ENCODE measurements at regions not wholly inside any gene's neighbourhood (a gene's known extent, or its start where the extent isn't known, plus 50 kb on each side); places are given as distances from the start of the nearest gene placed in this dataset.
"Not testable (repeated sequence)": the region's sequence is repeated elsewhere in the genome, so short reads cannot be mapped to it uniquely, and the experiment has no call there.

- peak; percentile 28 for DNase-seq
- intact Hi-C loops (cut with micrococcal nuclease), result no loop called here
- peak; percentile 58 for ATAC-seq
Observed at GRCh38 chr4:186946682-186947294, 223.1 kb upstream of the FAT1 start.

DNA sequence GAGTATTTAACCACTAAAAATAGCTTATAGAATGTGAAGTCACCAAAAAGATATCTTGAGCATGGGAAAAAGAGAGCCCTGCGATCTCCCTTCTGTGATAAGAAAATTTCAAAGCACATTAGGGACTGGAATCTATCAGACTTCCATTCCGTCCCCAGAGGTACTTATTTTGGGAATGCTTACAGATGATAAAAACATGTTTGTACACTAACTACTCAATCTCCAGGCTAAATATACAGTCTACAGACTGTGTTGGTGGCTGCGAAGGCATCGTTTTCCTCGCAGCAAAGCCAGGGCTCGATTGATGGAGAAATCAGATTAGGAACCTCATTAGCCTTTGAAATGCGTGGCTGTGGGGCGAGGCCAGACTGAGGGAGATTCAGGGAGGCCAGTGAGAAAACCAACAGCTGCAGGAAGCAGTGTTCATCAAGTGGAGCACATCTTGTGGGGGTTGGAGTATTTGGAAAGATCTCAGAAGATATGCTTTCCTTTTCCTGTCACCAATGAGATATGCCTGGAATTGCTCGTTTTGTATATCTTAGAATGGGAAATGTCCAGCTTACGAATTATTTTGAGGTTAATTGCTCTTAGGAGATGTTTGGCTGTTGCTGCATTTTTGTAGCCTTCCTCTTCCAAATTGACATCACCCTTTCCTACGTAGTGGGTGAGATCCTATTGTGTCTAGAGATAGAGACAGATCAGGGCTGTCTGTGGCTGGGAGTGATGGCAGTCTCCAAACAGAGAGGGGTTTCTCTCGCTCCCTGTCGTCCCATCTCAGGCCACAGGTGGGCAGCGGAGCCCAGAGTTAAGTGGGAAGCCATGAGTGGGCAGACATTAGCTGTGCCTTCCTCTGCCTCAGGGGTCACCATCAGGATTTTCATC, 224.9 kb upstream of the FAT1 start:
- intact Hi-C loops (cut with micrococcal nuclease), result no loop called here
- ATAC-seq, result peak; percentile 84
- DNase-seq, result no peak

- intact Hi-C loops (cut with micrococcal nuclease), result no loop called here
- ATAC-seq, result no peak
- DNase-seq, result no peak
Observed at GRCh38 chr4:186949847-186950246, 226.2 kb upstream of the FAT1 start.

DNA sequence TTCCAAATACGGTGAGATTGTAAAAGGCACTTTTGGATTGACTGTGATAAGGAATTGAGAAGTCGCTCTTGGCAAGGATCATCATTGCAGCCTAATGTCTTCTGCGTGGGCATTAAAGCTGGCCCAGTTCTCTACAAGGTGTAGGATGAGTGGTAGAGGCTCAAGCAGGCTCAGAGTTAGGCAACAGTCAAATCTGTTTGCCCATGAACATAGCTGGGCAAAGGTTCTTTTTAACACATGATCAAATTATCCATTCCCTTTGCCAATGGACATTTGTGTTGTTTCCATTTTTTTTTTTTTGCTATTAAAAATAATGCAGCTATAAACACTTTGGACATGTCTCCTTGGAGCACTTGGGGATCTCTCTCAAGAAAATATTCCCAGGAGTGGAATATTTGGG, 229.1 kb upstream of the FAT1 start:
- intact Hi-C loops (cut with micrococcal nuclease), result no loop called here

GRCh38 chr4:186953599-186954260, 230.1 kb upstream of the FAT1 start:
- intact Hi-C loops (cut with micrococcal nuclease), result no loop called here

More for the DNA sequence above, 229.1 kb upstream of the FAT1 start:
- DNase-seq (no peak), ATAC-seq (no peak)

GRCh38 chr4:186954509-186954908, 230.9 kb upstream of the FAT1 start:
- intact Hi-C loops (cut with micrococcal nuclease), result no loop called here
- ATAC-seq (peak; percentile 55), DNase-seq (no peak)

More at GRCh38 chr4:186953599-186954260, 230.1 kb upstream of the FAT1 start:
- peak; percentile 63 for ATAC-seq
- DNase-seq, result peak; percentile 35

DNA sequence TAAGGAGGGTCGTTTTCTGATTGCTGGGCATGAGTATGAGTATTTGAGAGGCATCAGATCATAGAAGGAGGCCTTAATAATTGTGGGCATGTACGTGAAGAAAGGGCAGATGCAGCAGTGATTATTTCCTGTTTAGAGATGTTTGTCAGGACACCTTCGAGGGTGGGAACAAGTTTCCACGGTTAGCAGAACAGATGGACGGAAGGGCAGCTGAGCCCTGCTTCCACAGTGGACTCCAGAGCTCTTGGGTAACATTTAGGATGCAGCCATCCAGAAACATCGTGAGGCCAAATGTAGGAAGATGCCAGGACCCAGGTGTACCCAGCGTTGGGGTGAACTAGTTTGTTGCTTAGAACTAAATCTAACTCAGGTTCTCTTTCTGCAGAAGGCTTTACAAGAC, 231.3 kb upstream of the FAT1 start:
- DNase-seq, result no peak
- intact Hi-C loops (cut with micrococcal nuclease), result no loop called here
- ATAC-seq, result no peak

- intact Hi-C loops (cut with micrococcal nuclease), result no loop called here
- no peak for DNase-seq
- no peak for ATAC-seq
Observed at GRCh38 chr4:186957952-186958555, 234.4 kb upstream of the FAT1 start.

GRCh38 chr4:186958726-186959350, 235.2 kb upstream of the FAT1 start:
- ATAC-seq (no peak), DNase-seq (no peak)
- intact Hi-C loops (cut with micrococcal nuclease), result no loop called here

DNA sequence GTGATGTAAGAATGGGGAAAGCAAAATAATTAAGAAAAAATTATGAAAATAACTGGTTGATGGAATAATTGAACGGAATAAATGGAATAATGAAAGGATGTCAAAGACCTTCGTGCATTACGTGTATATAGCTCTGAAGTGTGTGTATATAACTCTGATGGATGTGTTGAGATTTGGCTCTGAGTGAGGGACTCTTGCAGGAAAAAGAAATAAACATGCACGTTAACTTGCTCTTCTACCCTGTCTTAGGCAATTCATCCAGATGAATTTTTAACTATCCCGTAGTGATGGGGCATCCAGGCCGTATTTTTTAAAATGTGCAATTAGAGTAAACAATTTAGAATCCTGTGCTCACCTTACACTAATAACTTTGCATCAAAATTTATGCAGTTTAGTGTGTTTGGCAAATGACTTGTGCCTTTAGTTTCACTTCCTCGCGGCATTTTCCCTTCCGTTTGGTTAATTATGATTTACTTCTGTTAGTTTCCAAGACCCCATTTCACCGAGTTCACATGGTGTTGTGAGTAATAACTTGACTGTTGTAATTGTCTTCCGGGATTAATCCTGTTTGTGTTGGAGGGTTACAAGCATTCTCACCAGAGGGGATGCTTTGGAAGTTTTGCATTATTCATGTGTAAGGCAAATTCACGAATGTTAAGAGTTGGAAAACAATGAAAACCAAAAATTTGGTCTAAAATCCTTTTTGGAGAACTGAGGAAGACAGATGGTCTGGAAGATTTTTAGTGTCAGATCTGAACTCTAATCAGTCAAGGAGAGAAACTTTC, 256.5 kb upstream of the FAT1 start:
- no peak for ATAC-seq
- intact Hi-C loops (cut with micrococcal nuclease), result no loop called here
- no peak for DNase-seq

DNA sequence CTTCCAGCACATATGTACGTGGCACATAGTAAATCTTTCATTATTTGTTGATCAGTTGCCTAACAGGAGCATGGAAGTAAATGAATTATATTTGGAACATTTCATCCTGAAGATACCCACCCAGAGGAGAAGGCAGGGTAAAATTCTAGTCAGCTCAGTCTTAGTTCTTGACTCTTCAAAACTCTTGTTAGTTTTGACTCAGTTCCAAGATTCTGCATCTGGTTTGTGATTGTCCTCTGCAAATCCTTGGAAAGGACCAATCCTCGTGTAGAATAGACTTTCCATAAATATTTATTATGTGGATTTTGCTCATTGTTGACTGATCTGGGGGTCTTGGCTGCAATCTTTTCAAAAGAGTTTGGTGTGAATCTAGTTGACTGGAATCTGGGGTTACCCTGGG, 257.5 kb upstream of the FAT1 start:
- intact Hi-C loops (cut with micrococcal nuclease), result no loop called here
- DNase-seq (no peak), ATAC-seq (no peak)

DNA sequence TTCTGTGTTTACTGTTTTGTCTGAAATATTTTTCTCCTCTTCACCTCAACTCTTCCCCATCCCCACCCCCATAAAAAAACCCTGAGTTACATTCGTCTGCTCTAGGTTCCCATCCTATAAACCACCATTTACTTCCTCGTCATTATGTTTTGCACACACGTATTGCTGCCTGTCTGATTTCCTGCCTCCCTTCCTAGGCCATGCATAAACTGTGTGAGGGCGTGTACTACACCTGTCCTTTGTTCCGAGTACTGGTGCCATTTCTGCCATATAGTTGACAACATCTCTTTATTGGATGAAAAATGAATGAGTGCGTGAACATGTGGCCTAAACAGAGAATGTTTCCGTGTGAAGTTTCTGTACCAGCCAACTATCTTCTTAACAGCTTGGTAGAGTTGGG, 258.5 kb upstream of the FAT1 start:
- ATAC-seq, result no peak
- no peak for DNase-seq
- intact Hi-C loops (cut with micrococcal nuclease), result no loop called here

GRCh38 chr4:186984105-186984644, 260.5 kb upstream of the FAT1 start:
- DNase-seq (no peak), ATAC-seq (no peak)
- intact Hi-C loops (cut with micrococcal nuclease), result no loop called here

- ATAC-seq (no peak), DNase-seq (no peak)
Observed at GRCh38 chr4:186999686-187000085, 276.0 kb upstream of the FAT1 start.

GRCh38 chr4:187000281-187000680, 276.6 kb upstream of the FAT1 start:
- intact Hi-C loops (cut with micrococcal nuclease), result no loop called here
- no peak for DNase-seq
- no peak for ATAC-seq

More at GRCh38 chr4:186999686-187000085, 276.0 kb upstream of the FAT1 start:
- intact Hi-C loops (cut with micrococcal nuclease), result no loop called here

GRCh38 chr4:187002133-187002532, 278.5 kb upstream of the FAT1 start:
- DNase-seq; intact Hi-C loops (cut with micrococcal nuclease); ATAC-seq: not testable (repeated sequence)

- DNase-seq (no peak), ATAC-seq (no peak)
- intact Hi-C loops (cut with micrococcal nuclease), result no loop called here
Observed at GRCh38 chr4:187004628-187005027, 281.0 kb upstream of the FAT1 start.

GRCh38 chr4:187006189-187006618, 282.5 kb upstream of the FAT1 start:
- ATAC-seq, result no peak
- intact Hi-C loops (cut with micrococcal nuclease), result no loop called here
- DNase-seq, result no peak
